Cardiac fibroblast (primary cell): ENCODE measurements at regions not wholly inside any gene's neighbourhood (a gene's known extent, or its start where the extent isn't known, plus 50 kb on each side); places are given as distances from the start of the nearest gene placed in this dataset.

Source experiments
- DNase-seq, 2 donors: peaks; one replicate each; pipeline versions ENCODE4 v3.0.0 to v3.0.0-alpha.2; 2010; ENCODE audit warnings: low read depth in 2 of 2
- H3K4me3 ChIP-seq, 2 donors: replicated peaks in 1 of 2; 1 replicate in 1 of 2; 2 replicates in 1 of 2; pipeline ENCODE4 v1.5.1; 2011; ENCODE audit warnings: low read depth in 2 of 2, low read length in 2 of 2, mild to moderate bottlenecking in 2 of 2, moderate library complexity in 1 of 2
- CTCF ChIP-seq: IDR thresholded peaks from one replicate; pipeline ENCODE4 v1.5.1; 2011; ENCODE audit warnings: low read depth, mild to moderate bottlenecking, low read length, inconsistent platforms

- TF ChIP-seq CTCF = no peak
- no peak overlapping the region for H3K4me3 ChIP-seq
- peak in 1 of 2 donors; percentile 1 for DNase-seq
Observed at GRCh38 chr13:69324090-69324886, 783.3 kb upstream of the ATXN8OS start.

- TF ChIP-seq CTCF = no peak
- no peak overlapping the region for H3K4me3 ChIP-seq
- DNase-seq = no peak
Observed at GRCh38 chr13:69319656-69320055, 788.0 kb upstream of the ATXN8OS start.

GRCh38 chr13:69315039-69315438, 792.6 kb upstream of the ATXN8OS start:
- no peak for DNase-seq
- no peak for TF ChIP-seq CTCF
- no peak overlapping the region for H3K4me3 ChIP-seq

DNA sequence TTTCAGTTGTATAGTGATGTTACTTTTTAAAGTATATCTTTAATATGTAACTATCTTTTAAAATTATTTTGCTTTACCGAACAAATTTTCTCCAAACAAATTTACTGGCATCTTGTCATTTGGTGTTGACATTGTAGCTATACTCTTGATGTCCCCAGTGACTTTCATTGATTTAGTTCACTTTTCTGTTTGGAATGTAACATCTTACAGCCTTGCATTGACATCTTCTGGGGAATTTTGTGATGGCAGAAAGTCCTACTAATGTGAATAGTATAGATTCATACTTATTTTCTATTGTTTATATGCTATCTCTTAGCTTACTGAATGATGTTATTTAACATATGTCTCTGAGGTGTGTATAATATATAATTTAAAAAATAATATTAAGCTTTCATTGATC, 800.9 kb upstream of the ATXN8OS start:
- no peak for DNase-seq
- TF ChIP-seq CTCF = no peak
- no peak overlapping the region for H3K4me3 ChIP-seq

GRCh38 chr13:69300131-69300530, 807.5 kb upstream of the ATXN8OS start:
- no peak overlapping the region for H3K4me3 ChIP-seq
- DNase-seq = no peak
- no peak for TF ChIP-seq CTCF

- no peak overlapping the region for H3K4me3 ChIP-seq
- no peak for TF ChIP-seq CTCF
- no peak for DNase-seq
Observed at GRCh38 chr13:69296130-69296529, 811.5 kb upstream of the ATXN8OS start.

DNA sequence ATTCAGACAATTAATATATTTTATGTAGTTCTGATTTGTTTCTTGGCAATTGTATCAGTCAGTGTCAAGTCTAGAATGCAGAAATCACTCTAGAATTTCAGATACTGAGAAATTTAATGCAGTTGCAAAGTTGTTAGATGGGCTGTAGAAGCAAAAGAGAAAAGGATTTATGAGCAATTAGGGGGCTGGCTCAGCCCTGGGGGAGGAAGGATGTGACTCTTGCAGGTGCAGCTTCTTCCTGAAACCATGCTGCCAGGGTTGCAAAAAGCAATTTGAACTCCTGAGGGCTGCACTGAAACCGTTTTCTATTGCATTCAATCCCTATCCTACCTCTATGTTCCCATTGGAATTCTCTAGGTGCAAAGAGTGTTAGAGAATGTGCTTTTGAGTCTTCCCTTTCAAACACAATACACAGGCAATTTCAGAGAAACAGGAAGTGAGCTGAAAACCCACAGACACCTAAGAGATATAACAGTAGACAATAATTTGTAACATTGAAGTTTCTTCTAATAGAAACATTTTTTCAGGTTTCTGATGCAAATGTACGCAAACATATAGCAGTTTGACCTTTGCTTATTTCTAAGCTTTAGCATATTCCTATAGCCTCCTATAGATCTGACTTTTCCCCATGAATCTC, 814.7 kb upstream of the ATXN8OS start:
- no peak for DNase-seq
- no peak for TF ChIP-seq CTCF
- H3K4me3 ChIP-seq = no peak overlapping the region
